ENCODE measurements at regions not wholly inside any gene's neighbourhood (a gene's known extent, or its start where the extent isn't known, plus 50 kb on each side); places are given as distances from the start of the nearest gene placed in this dataset.
A peak's percentile ranks its signal among the peaks of the same experiment; 100 is the strongest.

GRCh38 chr6:121520337-121521163, 85.1 kb downstream of the GJA1 start:
- H3K9me3 ChIP-seq: no peaks in the 10 kb centered on the region
- no peak overlapping the region for H3K4me3 ChIP-seq
- intact Hi-C loops (cut with DNase I): no loop called here
- peaks cover 0 to 15% (median 9%) of the 10 kb centered on the region in 9 donors for H3K4me1 ChIP-seq
- TF ChIP-seq, protein P1, sequence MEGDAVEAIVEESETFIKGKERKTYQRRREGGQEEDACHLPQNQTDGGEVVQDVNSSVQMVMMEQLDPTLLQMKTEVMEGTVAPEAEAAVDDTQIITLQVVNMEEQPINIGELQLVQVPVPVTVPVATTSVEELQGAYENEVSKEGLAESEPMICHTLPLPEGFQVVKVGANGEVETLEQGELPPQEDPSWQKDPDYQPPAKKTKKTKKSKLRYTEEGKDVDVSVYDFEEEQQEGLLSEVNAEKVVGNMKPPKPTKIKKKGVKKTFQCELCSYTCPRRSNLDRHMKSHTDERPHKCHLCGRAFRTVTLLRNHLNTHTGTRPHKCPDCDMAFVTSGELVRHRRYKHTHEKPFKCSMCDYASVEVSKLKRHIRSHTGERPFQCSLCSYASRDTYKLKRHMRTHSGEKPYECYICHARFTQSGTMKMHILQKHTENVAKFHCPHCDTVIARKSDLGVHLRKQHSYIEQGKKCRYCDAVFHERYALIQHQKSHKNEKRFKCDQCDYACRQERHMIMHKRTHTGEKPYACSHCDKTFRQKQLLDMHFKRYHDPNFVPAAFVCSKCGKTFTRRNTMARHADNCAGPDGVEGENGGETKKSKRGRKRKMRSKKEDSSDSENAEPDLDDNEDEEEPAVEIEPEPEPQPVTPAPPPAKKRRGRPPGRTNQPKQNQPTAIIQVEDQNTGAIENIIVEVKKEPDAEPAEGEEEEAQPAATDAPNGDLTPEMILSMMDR (IDR thresholded peaks at IDR 0.05): no peak
- DNase-seq (no peak), ATAC-seq (no peak)
- 85 to 93% methylated on average over 7 of the region's 7 CpGs for WGBS, 2 donors
- H3K27ac ChIP-seq: no peak overlapping the region
- no peaks in the 10 kb centered on the region for H3K36me3 ChIP-seq
- H3K27me3 ChIP-seq: no peaks in the 10 kb centered on the region

GRCh38 chr6:121521164-121521555, 85.7 kb downstream of the GJA1 start:
- ATAC-seq: no peak
- no peaks in the 10 kb centered on the region for H3K9me3 ChIP-seq
- WGBS, 2 donors: 86 to 100% methylated on average over 2 of the region's 2 CpGs
- TF ChIP-seq, protein P1 (IDR thresholded peaks at IDR 0.05): no peak
- DNase-seq: no peak
- peaks cover 0 to 11% (median 8%) of the 10 kb centered on the region in 9 donors for H3K4me1 ChIP-seq
- H3K27me3 ChIP-seq: no peaks in the 10 kb centered on the region
- no peak overlapping the region for H3K4me3 ChIP-seq
- no peaks in the 10 kb centered on the region for H3K36me3 ChIP-seq
- H3K27ac ChIP-seq: no peak overlapping the region
- intact Hi-C loops (cut with DNase I): no loop called here

DNA sequence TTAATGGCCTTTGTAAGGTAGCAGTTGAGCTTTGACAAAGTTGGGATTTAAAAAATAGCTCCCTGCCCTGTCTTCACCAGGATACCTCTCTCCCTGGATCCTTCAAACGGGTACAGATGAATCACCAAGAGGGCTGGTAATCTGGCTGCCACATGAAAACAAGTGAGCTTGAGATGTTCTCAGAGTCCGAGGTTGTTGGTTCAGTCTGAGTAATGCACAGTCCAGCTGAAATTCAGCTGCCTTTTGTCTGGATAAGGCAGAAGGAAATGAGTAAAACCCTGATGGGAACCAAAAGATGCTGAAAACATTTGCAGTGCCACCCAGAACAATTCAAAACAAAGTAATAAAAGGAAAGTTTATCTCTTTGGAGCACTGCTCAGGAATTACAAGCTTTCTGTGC, 86.8 kb downstream of the GJA1 start:
- Histone ChIP-seq H3K4me3 (no peak overlapping the region), H3K4me1 (peaks cover 0 to 11% (median 8%) of the 10 kb centered on the region in 9 donors), H3K27ac (peak overlapping the region in 6 of 10 donors; percentile 25 to 71 (median 47)), H3K9me3 (no peaks in the 10 kb centered on the region), H3K27me3 (no peaks in the 10 kb centered on the region), H3K36me3 (no peaks in the 10 kb centered on the region)
- intact Hi-C loops (cut with DNase I): no loop called here
- 33 to 49% methylated on average over 2 of the region's 2 CpGs for WGBS, 2 donors
- DNase-seq (peak in 1 of 2 donors; percentile 6), ATAC-seq (peak in 7 of 8 donors; percentile 42 to 87 (median 63))
- TF ChIP-seq, protein P1 (IDR thresholded peaks at IDR 0.05): no peak

DNA sequence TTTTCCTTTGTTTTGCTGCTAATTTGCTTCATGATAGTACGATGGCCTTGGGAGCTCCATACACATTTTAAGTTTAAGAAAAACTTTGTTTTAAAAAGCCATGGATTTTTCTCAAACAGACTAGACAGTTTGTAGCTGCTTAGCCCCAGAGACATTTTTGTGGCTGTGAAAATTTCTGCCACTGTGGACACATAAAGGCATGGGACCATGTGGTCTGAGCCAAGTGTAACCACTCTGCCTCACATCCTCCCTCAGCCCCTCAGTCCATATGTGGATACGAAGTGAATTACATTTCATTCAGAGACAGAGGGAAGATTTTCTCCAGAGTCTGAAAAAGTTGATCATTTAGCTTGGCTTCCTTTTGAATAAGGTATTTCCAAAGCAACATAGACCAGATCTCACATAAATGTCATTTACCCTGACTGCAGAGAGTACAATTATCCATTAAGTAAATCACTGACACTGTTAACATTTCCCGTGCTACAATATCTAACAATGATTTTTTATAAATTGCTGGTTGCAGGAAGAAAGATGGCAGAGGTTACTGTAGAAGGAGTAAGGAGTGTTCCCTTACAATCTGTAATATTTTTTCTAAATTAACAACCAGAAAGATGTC, 87.4 kb downstream of the GJA1 start:
- 74 to 80% methylated on average over 3 of the region's 3 CpGs for WGBS, 2 donors
- intact Hi-C loops (cut with DNase I): no loop called here
- TF ChIP-seq, protein P1 (IDR thresholded peaks at IDR 0.05): no peak
- ATAC-seq (no peak), DNase-seq (no peak)
- Histone ChIP-seq H3K4me1 (peaks cover 0 to 11% (median 8%) of the 10 kb centered on the region in 9 donors), H3K9me3 (no peaks in the 10 kb centered on the region), H3K36me3 (no peaks in the 10 kb centered on the region), H3K27ac (peak overlapping the region in 6 of 10 donors; percentile 23 to 71 (median 47)), H3K27me3 (no peaks in the 10 kb centered on the region), H3K4me3 (no peak overlapping the region)

All from heart right ventricle (tissue), 16 donors.